Heart right ventricle (tissue), 16 donors: ENCODE measurements at regions not wholly inside any gene's neighbourhood (a gene's known extent, or its start where the extent isn't known, plus 50 kb on each side); places are given as distances from the start of the nearest gene placed in this dataset.

Source experiments
- ATAC-seq, 8 donors: fragments of 200-7000 bp; cut with Tn5 transposase; one replicate each; pipeline ENCODE4 v1.9.1; 2020; ENCODE audit warnings: mild to moderate bottlenecking in 8 of 8, moderate library complexity in 8 of 8, moderate number of reproducible peaks in 1 of 8
- DNase-seq, 2 donors: peaks; one replicate each; pipeline ENCODE4 v3.0.0-alpha.2; 2020
- H3K27ac ChIP-seq, 10 donors: fragments of 200-600 bp; sonication (generic) in 2 of 10; one replicate each; pipeline versions ENCODE4 v1.5.0 to v1.8.0; 2020 to 2022; ENCODE audit warnings: mild to moderate bottlenecking in 3 of 10
- H3K27me3 ChIP-seq, 7 donors: fragments of 200-600 bp; one replicate each; pipeline ENCODE4 v1.8.0; 2021 to 2022; ENCODE audit warnings: mild to moderate bottlenecking in 2 of 7
- H3K36me3 ChIP-seq, 9 donors: fragments of 200-600 bp; sonication (generic) in 1 of 9; one replicate each; pipeline versions ENCODE4 v1.5.0 to v1.8.0; 2020 to 2022; ENCODE audit warnings: mild to moderate bottlenecking in 2 of 9
- H3K4me1 ChIP-seq, 9 donors: fragments of 200-600 bp; sonication (generic) in 1 of 9; one replicate each; pipeline versions ENCODE4 v1.5.0 to v1.8.0; 2020 to 2022; ENCODE audit warnings: mild to moderate bottlenecking in 4 of 9
- H3K4me3 ChIP-seq, 10 donors: fragments of 200-600 bp; sonication (generic) in 2 of 10; one replicate each; pipeline versions ENCODE4 v1.5.0 to v1.8.0; 2020 to 2022; ENCODE audit warnings: mild to moderate bottlenecking in 7 of 10, moderate library complexity in 2 of 10
- H3K9me3 ChIP-seq, 11 donors: fragments of 200-600 bp in 10 of 11; sonication (generic) in 2 of 11; one replicate each; pipeline versions ENCODE4 v1.5.0 to v1.8.0; 2013 to 2022; ENCODE audit warnings: mild to moderate bottlenecking in 2 of 11, control low read depth in 1 of 11, moderate library complexity in 1 of 11
- CTCF ChIP-seq, 9 donors: fragments of 200-600 bp; sonication (generic) in 2 of 9; IDR thresholded peaks; one replicate each; pipeline versions ENCODE4 v1.5.0 to v1.8.0; 2021 to 2022; ENCODE audit warnings: antibody characterized with exemption in 9 of 9, mild to moderate bottlenecking in 5 of 9, moderate library complexity in 1 of 9
- WGBS, 2 donors: extraction: QIAGEN DNeasy Blood & Tissue Kit; methylation state at CpG; one replicate each; pipeline ENCODE4 v1.1.7; 2013; ENCODE audit warnings: inconsistent platforms in 1 of 2; 5-methylcytosine and 5-hydroxymethylcytosine counted together
- intact Hi-C, 10 donors: fragments of 100-400 bp; cut with DNase I; formaldehyde crosslinking; loops; one replicate each; pipeline versions ENCODE4 v1.11.1 to v1.14.2; 2022
- donor health status: Arrhythmogenic right ventricular cardiomyopathy.
- donor health status: ischemic (EF 13 %, LVEDD 7.1; RV severe dilation, severe dysfunction).
- donor health status: healthy with polysubstance abuse.
- donor health status: DM: no; HTN: yes; CAD: no.
- donor health status: DM: no; HTN: no; CAD: no.
- donor health status: ischemic (EF 25% LVEDD 6.9; RV normal size, moderate dysfunction).
- donor health status: ischemic (EF 25% LVEDD 5.7; RV mildly dilated, moderate dysfunction).
- donor health status: healthy.
- donor health status: DM: yes; HTN: yes; CAD: no.
- donor health status: Ischemic cardiomyopathy.
- donor health status: ischemic (EF 35%, LVEDD 5.7; RV mildly dilated, moderate dysfunction).
- donor health status: nonischemic (EF 11% LVEDD 7.7; RV severe dilation, severe dysfunction).
- donor health status: DM: yes; HTN: yes; CAD: no.
- donor health status: PGD.
- donor health status: ischemic (EF 29% LVEDD 5.4; RV normal size, mild dysfunction).
- donor health status: nonischemic (EF 23%, LVEDD 6.1; RV moderate dilation, normal function).

GRCh38 chr5:136856648-136857047 lies 491.3 kb upstream of the TRPC7 start:
- intact Hi-C loops, result no loop called here
- 81 to 90% methylated on average over 3 of the region's 3 CpGs for WGBS, 2 donors
- Histone ChIP-seq H3K27ac (no peak overlapping the region), H3K4me3 (no peak overlapping the region), H3K27me3 (no peaks in the 10 kb centered on the region), H3K36me3 (no peaks in the 10 kb centered on the region), H3K4me1 (no peaks in the 10 kb centered on the region), H3K9me3 (peaks cover 0 to 16% (median 0%) of the 10 kb centered on the region in 11 donors)
- ATAC-seq (no peak), DNase-seq (no peak)
- TF ChIP-seq CTCF (IDR thresholded peaks at IDR 0.05), result no peak

- ATAC-seq (no peak), DNase-seq (no peak)
- Histone ChIP-seq H3K27me3 (no peaks in the 10 kb centered on the region), H3K4me1 (no peaks in the 10 kb centered on the region), H3K4me3 (no peak overlapping the region), H3K27ac (no peak overlapping the region), H3K36me3 (no peaks in the 10 kb centered on the region), H3K9me3 (peaks cover 0 to 41% (median 5%) of the 10 kb centered on the region in 11 donors)
- TF ChIP-seq CTCF (IDR thresholded peaks at IDR 0.05), result no peak
- intact Hi-C loops, result no loop called here
- 11 to 45% methylated on average over 1 of the region's 1 CpG for WGBS, 2 donors
Observed at GRCh38 chr5:136853971-136854370, 488.6 kb upstream of the TRPC7 start.

GRCh38 chr5:136840601-136841000 lies 475.3 kb upstream of the TRPC7 start:
- intact Hi-C loops, result no loop called here
- Histone ChIP-seq H3K4me3 (no peak overlapping the region), H3K36me3 (no peaks in the 10 kb centered on the region), H3K27me3 (peaks cover 0 to 3% (median 0%) of the 10 kb centered on the region in 7 donors), H3K9me3 (no peaks in the 10 kb centered on the region), H3K4me1 (no peaks in the 10 kb centered on the region), H3K27ac (no peak overlapping the region)
- DNase-seq (no peak), ATAC-seq (no peak)
- TF ChIP-seq CTCF (IDR thresholded peaks at IDR 0.05), result no peak

GRCh38 chr5:136836093-136836492 lies 470.7 kb upstream of the TRPC7 start:
- Histone ChIP-seq H3K4me1 (no peaks in the 10 kb centered on the region), H3K27me3 (peaks cover 0 to 3% (median 0%) of the 10 kb centered on the region in 7 donors), H3K27ac (no peak overlapping the region), H3K9me3 (no peaks in the 10 kb centered on the region), H3K36me3 (no peaks in the 10 kb centered on the region), H3K4me3 (no peak overlapping the region)
- 73 to 86% methylated on average over 1 of the region's 1 CpG for WGBS, 2 donors
- no peak for TF ChIP-seq CTCF (IDR thresholded peaks at IDR 0.05)
- intact Hi-C loops, result no loop called here
- no peak for ATAC-seq
- no peak for DNase-seq

- no peaks in the 10 kb centered on the region for H3K36me3 ChIP-seq
- peaks cover 0 to 3% (median 0%) of the 10 kb centered on the region in 11 donors for H3K9me3 ChIP-seq
- ATAC-seq, result no peak
- WGBS, 2 donors, result 81 to 93% methylated on average over 1 of the region's 1 CpG
- DNase-seq, result no peak
- H3K27me3 ChIP-seq, result no peaks in the 10 kb centered on the region
- no peak overlapping the region for H3K27ac ChIP-seq
- H3K4me1 ChIP-seq, result peaks cover 0 to 9% (median 0%) of the 10 kb centered on the region in 9 donors
- no peak for TF ChIP-seq CTCF (IDR thresholded peaks at IDR 0.05)
- no peak overlapping the region for H3K4me3 ChIP-seq
- intact Hi-C loops, result no loop called here
Observed at GRCh38 chr5:136820848-136821247, 455.5 kb upstream of the TRPC7 start.
